Skin of body (tissue), 1 donor: ENCODE measurements at regions not wholly inside any gene's neighbourhood (a gene's known extent, or its start where the extent isn't known, plus 50 kb on each side); places are given as distances from the start of the nearest gene placed in this dataset.

Experiments
- DNase-seq: peaks from one replicate; lab custom pipeline; 2025; lab: John Stamatoyannopoulos, UW

DNA sequence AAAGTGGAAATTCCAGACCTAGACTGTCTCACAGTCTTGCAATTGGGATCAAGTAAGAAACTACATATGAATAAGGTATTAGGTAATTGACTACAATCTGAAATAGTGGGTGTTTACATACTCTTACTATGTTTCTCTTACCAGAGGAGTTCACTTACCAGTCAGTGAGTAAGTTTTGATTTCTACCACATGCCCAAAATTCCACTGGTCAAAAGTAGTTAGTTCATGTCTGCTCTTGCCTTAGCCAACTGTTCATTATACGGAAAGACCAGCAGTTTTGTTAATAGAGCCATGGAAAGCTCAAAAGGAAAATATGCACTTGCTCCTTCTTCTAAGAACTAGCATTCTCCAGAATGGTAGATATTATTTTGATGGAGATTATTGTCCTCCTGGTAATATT, 490.8 kb downstream of the RFC3 start:
- DNase-seq, result no peak

DNA sequence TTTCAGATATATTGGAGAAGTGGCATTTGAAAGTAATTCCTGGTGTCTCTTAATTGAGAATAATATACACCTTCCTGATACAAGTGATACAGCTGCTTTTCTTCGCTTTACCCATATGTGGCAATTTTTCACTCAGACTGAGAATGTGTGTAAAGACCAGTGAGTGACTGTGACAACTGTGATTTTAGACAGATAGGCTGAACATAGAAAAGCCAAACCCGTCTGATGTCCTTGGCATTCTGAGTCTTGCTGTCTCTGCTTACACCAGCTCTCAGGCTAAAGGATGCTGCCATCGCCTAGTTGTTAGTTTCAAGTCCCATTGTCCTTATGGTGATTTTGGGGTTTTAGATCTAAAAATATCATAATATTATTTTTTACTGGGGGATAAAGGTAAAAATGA, 492.6 kb downstream of the RFC3 start:
- DNase-seq, result no peak

DNA sequence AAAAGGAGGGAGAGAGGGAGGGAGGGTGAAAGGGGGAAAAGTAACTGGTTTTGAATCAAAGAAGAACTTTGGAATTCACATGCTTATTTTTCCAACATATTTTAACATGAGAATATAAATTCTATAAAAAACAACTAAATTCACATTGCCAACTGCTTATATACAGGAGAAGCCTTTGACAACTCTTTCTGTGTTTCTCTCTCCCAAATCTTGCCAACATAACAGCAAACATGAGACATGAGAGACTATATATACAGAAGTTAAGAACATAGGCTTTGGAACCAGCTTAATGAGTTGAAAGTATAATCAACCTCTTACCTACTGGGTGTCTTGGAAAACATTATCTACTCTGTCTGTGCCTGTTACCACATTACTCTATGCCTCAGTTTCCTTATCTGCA, 493.3 kb downstream of the RFC3 start:
- no peak for DNase-seq

DNA sequence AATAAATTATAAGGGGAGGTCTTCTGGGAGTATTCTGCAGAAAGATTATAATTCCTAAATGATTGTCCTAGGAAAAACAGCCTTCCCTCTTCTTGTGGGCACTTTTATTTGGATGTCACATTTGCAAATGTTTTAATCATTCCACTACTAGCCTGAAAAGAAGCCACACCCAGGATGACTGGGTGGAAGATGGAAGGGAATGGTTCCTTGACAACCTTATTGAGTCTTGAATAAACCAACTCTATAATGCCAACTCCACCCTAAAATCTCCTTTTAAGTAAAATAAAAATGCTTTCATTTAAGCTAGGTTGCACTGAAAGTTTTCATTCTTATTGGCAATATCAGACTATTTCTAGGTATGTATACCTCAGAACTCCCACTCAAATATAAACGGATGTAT, 494.6 kb downstream of the RFC3 start:
- no peak for DNase-seq

DNA sequence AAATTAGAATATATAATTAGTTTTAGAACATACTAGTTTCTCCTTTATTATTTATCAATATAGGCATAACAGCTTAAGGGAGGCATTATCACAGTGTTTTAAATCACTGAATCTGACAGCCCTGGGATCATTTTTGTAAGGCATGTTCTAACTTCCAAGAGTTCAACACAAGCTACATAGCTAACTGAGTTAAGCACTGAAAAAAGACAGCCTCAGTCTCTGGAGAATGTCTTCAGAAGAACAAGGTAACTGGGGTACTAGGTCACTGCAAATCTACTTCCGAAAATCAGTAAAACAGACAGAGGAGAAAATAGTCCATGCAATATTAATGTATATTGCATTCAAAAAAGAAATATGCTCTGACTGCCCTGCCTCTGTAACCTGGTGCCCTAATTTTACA, 502.1 kb downstream of the RFC3 start:
- no peak for DNase-seq

DNA sequence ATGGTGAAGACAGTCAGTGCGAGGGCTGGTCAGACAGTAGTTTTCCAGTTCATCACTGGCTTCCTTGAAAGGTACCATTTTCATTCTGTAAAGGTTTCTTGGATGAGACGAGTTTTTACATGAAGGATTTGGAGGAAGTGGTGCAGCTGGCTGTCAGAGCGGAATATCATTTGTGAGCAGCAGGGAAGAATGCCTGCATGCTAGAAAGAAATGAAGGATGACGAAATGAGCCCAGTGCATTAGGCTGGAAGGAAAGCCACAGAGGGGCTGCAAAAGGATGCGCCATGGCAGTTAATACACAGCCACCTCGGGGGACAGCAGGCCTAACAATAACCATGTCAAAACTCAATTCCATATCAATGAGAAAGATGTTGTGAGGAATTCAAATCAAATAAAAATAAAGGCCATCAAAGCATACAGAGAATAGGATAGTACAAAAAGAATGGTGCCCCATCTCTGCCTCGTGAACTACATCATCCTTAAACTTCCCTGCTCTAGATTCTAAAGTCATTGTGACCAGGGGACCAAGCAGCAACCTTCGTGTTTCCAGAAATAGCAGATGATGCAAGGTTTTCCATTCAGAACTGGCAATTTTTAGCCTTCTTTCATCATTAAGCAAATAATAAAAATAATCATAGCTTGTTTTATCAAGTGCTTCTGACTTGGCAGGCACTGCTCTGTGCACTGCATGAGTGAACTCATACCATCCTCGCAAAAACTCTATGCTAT, 504.2 kb downstream of the RFC3 start:
- DNase-seq, result no peak

DNA sequence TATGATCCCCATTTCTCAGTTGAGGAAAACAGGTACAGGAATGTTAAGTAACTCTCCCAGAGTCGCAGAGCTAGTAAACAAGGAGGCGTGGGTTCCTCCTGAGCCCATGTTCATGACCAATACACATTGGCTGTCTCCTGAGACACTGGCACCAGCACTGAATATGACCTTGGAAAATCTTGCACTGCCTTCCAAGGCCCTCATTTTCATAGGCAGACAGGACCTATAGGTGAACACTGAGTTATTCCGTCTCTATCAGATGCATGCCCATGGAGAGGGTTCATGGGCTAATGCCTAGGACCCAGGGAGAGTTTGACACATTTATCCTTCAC, 504.8 kb downstream of the RFC3 start:
- no peak for DNase-seq

DNA sequence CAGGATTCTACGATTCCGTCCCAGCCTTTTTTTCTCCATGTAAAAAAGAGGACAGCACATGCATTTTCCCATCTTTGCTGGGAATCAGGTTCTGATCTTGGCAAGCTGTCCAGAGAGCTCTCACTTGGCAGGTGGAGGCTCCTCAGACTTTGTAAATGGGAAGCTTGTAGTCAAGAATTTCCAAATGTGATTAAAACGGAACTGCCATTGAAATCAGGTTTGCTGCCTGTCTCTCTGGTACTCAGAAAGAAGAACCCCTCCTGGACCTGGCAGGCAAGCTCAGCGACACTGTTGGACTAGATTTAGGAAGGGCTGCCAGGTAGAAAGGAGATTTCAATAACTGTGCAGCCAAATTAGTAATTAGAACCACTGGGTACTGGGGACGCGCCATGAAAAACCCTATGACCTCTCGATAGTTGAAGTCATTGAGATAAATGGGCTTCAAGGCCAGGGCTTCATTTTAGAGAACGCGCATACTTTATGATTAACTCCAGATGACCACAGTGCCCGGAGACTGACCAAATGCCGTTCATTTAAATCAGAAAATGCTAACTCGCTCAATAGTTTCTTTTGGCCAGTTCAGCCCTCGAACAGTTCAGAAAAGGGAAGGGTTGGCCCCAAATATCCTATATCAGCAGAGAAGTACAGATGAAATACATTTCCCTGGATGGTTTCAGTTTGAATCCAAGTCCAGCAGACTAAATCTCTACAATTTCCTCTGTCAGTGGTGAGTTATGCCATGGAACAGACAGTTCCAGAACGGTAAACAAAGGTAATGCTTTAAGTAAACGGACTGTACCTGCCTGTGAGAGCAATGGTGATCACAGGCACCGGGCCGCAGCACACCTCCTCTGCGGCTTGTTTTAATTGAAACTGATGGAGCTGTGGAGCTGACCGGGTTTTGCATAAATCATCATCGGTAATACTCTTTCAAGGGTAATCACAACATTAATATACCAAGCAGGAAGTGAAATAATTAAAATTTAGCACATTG, 517.4 kb downstream of the RFC3 start:
- peak; percentile 11 for DNase-seq

DNA sequence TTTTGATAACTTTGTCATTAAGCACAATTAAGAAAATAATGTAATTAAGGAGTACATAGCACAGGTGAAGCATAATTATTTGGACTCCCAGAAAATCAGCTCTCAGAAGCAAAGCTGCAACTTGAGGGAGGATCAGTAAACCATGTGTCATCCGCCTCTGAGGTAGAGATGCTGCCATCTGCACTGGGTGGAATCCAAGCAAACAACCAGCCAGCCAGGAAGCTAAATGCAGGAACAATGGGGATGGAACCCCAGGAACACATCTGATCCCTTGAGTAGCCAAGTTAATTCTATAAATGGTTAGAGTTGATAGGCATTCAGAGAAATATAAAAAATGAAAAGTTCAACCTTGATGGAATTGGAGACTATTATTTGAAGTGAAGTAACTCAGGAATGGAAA, 520.2 kb downstream of the RFC3 start:
- DNase-seq, result no peak

DNA sequence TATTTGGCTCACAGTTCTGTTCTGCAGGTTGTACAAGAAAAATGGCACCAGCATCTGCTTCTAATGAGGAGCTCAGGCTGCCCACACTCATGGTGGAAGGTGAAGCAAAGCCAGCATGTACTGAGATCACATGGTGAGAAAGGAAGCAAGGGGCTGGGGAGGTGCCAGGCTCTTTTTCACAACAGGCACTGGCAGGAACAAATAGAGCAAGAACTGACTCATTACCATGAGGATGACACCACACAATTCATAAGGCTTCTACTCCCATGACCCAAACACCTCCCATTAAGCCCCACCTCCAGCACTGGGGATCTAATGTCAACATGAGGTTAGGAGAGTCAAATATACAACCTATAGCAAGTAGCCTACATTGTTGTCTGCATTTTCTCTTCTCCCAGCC, 522.6 kb downstream of the RFC3 start:
- no peak for DNase-seq

DNA sequence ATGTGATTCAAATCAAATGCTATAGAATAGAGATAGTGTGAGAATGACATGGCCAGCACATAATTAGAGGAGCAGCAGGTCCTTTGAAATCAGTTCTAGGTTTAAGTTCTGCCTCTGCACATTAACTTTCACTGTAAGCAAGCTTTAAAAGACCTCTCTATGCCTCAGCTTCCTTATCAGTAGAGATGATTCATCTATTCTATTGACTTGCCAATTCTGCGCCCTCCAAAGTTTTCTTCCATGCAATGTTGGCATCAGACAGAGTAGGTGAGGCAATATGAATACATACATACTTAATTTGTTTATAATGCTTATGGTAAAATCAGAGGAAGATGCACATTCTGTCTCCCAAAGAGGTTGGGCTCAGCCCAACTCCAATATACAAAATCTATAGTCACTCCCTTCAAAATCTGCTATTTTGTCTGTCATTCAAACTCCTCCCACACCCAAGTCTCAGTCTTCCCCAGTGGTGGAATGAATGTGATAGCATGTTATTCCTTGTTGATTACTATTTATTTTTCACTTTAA, 525.5 kb downstream of the RFC3 start:
- no peak for DNase-seq

DNA sequence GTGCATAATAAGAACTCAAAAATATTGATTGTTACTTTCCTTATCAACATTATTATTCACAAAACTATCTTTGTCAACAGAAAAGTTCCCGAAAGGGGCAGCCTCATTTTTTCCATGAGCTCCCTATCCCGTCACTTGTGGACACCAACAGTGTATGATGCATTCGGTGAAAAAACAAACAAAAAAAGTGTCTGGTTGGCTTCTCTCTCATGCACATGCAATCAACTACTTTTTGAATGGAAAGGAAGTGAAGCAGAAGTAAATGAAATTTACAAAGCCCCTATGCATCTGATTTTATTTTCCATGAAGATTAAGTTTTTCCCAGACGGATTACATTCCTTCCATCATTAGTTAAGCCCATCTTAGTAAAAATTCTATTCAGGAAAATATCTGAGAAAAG, 526.9 kb downstream of the RFC3 start:
- peak; percentile 63 for DNase-seq

DNA sequence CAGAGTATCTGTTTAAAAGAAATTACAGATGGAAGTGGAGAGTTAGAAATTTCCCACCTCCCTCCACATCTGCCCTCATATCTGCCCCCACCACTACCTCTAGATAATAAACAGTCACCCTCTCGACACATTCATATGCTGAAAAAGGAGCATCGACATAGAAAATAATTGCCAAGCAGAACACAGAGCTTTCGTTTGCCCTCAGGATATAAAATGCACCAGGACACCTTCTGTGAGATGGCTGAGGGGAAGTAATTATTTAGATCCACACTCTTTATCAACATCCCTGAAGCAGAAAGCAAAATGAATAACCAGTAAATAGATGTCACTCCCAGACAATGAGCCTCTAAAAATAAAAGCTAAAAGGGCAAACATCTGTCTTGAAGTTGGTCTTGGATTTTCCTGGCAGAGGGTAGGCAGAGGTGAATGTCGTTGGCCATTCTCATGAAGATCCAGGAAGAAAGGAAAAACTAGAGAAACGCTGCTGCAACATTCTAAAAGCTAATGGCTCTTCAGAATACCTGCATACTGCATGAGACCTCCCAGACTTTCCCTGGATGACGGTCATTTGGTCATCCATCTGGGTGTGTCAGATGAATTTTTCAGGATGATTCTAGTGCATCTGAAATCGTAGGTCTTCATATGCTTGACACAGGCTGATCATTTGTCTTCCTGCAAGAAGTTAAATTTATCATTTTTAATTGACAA, 527.5 kb downstream of the RFC3 start:
- no peak for DNase-seq

DNA sequence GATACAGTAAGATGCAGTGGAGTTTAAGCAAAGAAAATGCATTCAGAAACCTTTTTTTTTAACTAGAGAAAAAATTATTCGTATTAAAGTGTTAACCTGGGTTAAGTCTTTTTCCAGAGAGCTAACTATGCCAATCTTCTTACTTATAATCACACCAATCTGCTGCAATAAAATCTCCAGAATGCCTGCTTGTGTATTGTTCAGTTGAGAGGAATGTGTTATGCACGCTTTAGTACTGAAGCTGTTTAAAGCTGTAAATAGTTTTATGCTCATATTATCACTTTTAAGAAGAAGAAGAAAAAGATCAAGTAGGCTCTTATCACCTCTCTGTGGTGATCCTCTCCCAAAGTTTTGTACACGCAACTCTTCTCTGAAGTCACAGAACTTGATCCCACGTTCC, 528.7 kb downstream of the RFC3 start:
- DNase-seq, result peak; percentile 1

DNA sequence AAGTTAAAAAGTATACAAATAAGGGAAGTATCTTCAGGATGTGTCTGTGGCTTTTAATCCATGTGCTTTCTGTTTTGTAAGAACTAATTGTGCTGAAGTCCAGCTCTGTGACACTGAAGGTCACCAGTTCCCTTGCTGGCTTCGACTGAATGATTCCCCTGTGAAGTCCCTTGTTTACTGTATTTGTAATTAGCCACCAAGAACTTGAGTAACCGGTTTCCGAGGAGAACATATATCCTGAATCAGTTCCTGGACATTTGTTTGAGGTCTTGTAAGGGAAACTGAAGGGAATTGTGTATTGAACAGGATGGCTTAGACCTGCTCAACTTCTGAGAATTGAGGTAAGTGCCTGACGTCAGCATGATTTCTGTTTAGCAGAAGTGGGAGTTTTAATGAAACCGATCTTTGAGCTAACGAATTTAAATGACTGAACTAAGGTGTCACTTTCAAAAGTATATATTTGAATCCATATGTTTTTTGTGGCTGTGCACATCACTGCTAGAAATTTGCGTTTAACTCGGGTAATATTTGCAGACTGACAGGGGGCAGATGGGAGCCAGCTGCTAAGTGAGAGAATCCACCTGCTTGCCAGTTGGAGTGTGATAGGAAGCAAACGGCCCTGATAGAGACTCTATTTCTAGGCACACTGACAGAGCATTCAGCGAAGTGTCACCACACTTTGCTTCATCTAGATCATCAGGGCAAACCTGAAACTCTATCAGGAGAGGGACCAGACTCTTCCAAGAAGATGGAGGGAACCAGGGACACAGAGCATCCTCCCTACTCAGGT, 530.0 kb downstream of the RFC3 start:
- no peak for DNase-seq

DNA sequence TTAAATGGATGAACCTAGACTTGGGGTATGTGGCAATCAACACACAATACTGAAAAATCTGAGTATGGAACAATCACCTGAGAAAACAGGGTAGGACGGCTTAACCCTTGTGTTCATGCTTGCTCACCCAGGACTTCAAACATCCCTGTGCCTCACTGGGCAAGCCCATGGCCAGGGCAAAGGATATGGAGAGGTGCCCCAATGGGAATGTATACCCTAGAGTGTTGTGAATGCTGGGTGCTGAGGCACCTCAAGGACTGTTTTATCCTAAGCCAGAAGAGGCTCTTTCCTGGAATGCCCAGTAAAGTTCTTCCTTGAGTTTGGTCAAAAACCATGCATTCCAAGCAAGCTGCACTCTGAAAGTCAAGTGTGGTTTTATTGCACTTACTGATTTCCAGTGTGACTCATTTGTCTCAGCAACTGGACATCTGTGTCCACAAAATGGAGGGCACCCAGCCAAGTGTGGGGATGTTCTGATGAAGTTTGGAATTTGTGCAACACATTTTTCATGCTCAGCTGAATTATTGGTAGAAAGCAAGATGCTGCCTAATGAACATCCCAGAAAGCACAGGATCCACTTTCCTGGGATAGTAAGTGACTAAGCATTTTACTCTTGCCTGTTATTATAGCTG, 531.3 kb downstream of the RFC3 start:
- peak; percentile 67 for DNase-seq

DNA sequence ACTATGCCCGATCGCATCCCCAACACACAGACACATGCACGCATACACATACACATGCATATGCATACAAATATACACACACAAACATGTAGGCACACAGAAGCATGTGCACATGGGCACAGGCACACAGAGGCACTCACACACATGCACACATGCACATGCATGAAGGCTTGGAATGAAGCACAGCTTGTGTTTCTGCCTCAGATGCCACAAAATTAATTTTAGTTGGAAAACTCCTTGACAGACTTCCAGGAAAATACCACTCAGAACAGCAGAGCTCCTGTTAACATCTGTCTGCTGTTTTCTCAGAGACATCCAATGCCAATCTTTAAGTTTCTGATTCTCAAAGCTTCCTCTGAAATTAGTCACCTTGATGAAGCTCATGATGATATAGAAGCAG, 532.7 kb downstream of the RFC3 start:
- DNase-seq, result no peak

DNA sequence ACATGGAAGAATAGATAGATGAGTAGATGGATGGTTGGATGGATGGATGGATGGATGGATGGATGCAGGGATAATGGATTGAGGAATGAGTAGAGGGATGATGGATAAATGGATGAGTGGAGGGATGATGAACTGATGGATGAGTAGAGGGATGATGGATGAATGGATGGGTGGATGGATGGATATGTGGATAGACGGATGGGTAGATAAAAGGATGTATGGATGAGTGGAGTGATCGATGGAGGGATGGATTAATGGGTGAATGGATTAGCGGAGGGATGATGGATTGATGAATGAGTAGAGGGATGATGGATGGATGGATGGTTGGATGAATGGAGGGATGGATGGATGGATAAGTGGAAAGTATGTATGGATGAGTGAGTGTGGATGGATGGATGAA, 533.2 kb downstream of the RFC3 start:
- DNase-seq, result no peak

DNA sequence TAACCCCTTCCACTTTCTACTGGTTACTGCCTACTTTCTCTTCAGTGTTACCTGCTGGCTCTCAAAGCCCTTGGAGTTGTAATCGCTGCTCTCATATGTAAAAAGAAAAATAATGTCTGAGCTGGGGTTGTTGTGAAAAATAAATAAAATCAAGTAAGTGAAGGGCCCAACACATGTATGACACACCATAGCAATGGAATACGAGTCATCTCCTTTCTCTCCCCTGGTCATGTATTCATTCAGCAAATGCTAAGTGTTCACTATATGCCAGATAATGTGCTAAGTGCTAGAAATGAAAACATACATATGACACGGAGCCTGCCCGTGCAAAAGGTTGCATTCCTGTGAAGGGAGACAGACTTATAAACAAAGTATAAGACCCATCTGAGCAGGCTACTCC, 535.0 kb downstream of the RFC3 start:
- no peak for DNase-seq

DNA sequence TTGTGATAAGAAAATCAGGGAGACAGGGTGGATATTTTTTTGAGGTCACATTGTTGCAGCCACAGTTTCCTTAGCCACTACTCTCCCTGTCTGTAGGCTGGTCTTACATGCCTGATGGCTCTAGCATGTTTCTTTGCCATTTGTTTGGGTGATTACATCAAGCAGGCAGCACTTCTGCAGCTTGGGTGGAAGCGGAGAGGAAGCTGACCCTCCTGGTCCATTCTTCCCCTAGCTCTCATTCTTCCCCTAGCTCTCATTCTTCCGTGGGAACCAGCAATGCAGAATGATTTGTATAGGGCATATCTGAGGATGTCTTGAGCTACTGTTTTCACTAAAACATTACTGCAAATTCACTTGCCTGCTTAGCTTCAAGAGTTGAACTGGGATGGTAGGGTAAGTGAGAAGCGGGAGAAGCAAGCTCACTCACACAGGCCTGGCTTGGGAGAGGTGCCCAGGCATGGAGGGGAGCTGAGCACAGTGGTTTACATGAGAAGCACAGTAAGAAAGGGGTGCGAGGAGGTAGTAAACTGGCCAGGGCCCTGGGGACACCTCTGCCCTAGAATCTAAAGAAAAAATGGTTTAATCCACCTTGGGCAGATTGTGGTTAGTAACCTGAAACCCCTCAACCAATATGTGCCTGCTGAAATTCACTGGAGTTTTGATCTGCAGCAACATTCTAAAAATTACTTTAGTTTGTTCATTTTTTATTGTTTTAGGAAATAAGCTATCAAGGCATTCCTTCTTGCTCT, 538.9 kb downstream of the RFC3 start:
- DNase-seq, result no peak
